ENCODE measurements at regions not wholly inside any gene's neighbourhood (a gene's known extent, or its start where the extent isn't known, plus 50 kb on each side); places are given as distances from the start of the nearest gene placed in this dataset.
"Not testable (repeated sequence)": the region's sequence is repeated elsewhere in the genome, so short reads cannot be mapped to it uniquely, and the experiment has no call there.

DNA sequence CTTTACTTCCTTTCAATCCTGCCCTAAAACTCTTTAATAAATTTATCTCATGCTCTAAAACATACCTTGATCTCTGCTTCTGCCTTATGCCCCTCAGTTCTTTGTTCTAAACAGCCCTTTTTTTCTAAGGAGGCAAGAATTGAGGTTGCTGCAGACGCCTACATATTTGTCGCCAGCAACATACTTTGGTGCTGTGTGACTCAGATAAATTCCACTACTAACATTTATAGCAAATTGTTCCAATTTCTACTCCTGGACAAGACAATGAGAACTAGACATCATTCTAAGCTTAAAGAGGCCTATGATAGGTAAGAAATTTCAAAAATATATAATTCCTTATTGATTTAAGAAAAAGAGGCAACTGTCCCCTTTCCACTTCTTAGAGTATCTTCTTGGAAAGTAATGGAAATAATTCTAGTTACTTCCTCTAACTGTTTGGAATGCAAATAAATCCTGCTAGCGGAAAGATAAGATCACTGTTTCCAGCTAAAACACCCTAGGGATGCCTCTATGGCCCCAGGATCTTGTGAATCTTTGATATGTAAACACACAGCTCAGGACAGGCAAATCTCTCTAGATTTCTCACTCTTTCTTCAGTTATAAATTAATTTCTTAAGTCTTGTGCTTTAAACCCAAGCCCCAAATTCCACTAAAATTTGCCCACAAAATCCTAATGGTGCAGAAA lies 869.1 kb downstream of the KCNT2 start:
- H3K4me3 ChIP-seq (ENCODE audit: control insufficient read depth, low read depth, low read length) = no peak overlapping the region
- TF ChIP-seq, protein P1, sequence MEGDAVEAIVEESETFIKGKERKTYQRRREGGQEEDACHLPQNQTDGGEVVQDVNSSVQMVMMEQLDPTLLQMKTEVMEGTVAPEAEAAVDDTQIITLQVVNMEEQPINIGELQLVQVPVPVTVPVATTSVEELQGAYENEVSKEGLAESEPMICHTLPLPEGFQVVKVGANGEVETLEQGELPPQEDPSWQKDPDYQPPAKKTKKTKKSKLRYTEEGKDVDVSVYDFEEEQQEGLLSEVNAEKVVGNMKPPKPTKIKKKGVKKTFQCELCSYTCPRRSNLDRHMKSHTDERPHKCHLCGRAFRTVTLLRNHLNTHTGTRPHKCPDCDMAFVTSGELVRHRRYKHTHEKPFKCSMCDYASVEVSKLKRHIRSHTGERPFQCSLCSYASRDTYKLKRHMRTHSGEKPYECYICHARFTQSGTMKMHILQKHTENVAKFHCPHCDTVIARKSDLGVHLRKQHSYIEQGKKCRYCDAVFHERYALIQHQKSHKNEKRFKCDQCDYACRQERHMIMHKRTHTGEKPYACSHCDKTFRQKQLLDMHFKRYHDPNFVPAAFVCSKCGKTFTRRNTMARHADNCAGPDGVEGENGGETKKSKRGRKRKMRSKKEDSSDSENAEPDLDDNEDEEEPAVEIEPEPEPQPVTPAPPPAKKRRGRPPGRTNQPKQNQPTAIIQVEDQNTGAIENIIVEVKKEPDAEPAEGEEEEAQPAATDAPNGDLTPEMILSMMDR (conservative IDR thresholded peaks at IDR 0.05; ENCODE audit: control insufficient read depth, insufficient read depth, low read depth, low read length) = no peak
- no peak for DNase-seq (ENCODE audit: low read depth)

DNA sequence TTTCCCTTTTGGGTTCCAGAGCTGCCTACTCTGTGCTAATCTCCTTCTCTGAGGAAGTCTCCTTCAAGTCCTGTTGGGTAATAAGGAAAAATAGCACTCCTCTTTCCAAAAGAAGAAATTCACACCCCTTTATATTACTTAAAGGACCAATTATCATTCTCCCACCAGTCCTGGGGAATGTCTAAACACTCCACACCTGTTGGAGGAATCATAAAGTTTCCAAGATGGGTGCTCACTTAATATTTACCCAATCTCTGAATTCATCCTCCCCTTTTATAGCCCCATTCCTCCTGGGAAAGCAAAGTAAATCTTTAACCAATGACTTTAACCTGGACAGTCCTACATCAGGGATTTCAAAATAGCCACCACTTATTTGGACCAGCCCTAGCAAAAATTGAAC lies 873.1 kb downstream of the KCNT2 start:
- TF ChIP-seq, protein P1 (conservative IDR thresholded peaks at IDR 0.05; ENCODE audit: control insufficient read depth, insufficient read depth, low read depth, low read length) = no peak
- no peak overlapping the region for H3K4me3 ChIP-seq (ENCODE audit: control insufficient read depth, low read depth, low read length)
- no peak for DNase-seq (ENCODE audit: low read depth)

DNA sequence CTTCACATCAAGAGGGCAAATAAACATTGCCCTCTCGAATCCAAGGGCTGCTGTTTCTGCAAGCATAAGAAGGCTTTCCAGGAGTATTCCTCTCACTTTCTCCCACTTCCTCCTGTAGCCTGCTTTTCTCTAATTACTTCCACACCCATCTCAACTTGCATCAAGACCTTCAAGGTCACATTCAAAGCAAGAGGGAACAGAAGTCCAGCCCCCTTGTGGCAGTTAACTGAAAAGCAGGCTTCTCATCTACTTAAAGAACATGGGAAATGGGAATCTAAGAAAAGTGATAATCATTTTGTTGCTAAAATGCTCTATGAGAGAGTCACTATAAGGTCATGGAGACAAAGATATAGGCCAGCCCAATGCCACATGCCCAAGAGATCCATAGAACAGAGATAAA lies 874.4 kb downstream of the KCNT2 start:
- H3K4me3 ChIP-seq (ENCODE audit: control insufficient read depth, low read depth, low read length) = no peak overlapping the region
- TF ChIP-seq, protein P1 (conservative IDR thresholded peaks at IDR 0.05; ENCODE audit: control insufficient read depth, insufficient read depth, low read depth, low read length) = peak; percentile 47
- peak; percentile 25 for DNase-seq (ENCODE audit: low read depth)

DNA sequence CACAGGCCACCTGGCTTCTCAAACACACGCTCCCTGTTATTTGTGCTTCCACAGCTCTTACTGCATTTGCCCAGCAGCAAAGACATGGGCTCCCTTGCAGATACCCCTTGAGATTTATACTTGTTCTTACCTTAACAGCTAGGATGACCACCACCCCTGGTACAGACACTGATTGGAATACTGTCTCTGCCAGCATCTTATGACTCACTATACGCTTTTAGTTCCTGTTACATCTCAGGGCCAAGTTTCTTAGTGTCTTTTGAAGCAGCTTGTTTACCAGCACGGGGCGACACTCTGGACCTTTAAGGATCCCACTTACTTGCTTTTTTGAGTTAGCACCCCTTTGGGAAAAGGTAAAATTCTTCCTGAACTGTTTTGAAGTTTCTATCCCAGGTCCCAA lies 874.8 kb downstream of the KCNT2 start:
- peak; percentile 14 for DNase-seq (ENCODE audit: low read depth)
- no peak overlapping the region for H3K4me3 ChIP-seq (ENCODE audit: control insufficient read depth, low read depth, low read length)
- TF ChIP-seq, protein P1 (conservative IDR thresholded peaks at IDR 0.05; ENCODE audit: control insufficient read depth, insufficient read depth, low read depth, low read length) = no peak

DNA sequence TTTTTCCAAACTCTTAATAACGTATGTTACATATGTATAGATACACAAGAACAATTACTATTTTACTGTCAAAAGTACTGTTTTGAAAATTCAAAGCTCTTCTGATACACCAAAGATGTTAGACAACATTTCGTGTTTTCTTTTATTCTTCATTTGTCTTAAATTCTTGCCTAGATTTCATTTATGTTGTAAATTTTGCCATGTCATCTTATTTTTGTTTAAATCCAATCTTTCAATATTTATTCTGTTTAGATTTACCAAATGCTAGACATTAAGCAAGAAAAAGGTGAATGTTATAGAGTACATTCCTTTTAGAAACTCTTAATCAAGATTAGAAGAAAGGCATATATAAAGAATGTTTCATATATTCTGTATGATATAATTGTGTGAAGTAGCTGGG lies 876.9 kb downstream of the KCNT2 start:
- no peak overlapping the region for H3K4me3 ChIP-seq (ENCODE audit: control insufficient read depth, low read depth, low read length)
- TF ChIP-seq, protein P1 (conservative IDR thresholded peaks at IDR 0.05; ENCODE audit: control insufficient read depth, insufficient read depth, low read depth, low read length) = no peak
- DNase-seq (ENCODE audit: low read depth) = no peak

DNA sequence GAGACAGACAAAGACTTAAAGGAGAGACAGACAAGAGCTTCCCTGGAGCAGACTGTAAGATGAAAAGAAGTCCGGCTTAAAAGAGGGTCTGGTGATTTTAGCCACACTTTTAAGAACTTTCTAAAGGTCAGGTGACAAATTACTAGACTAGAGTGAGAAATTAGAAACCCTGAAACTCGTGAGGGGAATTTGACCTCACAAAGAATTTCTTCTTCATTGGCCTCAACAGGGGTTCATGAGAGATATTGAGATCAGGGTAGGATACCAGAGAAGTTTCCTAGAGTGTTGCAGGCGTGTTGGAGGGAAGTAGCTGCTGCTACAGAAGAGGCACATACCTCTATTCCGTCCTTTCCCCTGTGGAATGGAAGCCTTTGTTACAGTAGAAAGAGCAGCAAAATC lies 884.4 kb downstream of the KCNT2 start:
- no peak overlapping the region for H3K4me3 ChIP-seq (ENCODE audit: control insufficient read depth, low read depth, low read length)
- TF ChIP-seq, protein P1 (conservative IDR thresholded peaks at IDR 0.05; ENCODE audit: control insufficient read depth, insufficient read depth, low read depth, low read length) = no peak
- no peak for DNase-seq (ENCODE audit: low read depth)

DNA sequence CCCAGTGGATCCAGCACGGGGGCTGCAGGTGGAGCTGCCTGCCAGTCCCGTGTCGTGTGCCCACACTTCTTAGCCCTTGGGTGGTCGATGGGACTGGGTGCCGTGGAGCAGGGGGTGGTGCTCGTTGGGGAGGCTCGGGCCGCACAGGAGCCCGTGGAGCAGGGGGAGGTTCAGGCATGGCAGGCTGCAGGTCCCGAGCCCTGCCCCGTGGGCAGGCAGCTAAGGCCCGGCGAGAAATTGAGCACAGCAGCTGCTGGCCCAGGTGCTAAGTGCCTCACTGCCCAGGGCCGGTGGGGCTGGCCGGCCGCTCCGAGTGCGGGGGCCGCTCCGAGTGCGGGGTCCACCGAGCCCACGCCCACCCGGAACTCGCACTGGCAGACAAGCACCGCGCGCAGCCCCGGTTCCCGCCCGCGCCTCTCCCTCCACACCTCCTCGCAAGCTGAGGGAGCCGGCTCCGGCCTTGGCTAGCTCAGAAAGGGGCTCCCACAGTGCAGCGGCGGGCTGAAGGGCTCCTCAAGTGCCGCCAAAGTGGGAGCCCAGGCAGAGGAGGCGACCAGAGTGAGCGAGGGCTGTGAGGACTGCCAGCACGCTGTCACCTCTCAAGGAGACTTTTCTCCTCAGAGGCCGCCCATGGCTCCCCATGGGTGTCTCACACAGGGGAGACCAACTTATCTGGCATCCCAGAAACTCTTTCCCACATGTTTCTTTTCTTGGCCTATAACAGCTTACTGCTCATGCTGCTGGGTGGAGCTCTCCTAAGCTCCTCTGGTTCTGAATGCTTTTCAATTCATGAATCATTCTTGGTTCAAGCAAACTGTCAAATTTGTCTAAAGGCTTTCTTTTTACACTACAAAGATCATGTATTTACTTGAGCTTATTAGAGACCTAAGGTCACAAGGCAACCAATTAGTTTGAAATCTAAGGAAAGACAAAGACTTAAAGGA lies 885.1 kb downstream of the KCNT2 start:
- H3K4me3 ChIP-seq (ENCODE audit: control insufficient read depth, low read depth, low read length); DNase-seq (ENCODE audit: low read depth): not testable (repeated sequence)

DNA sequence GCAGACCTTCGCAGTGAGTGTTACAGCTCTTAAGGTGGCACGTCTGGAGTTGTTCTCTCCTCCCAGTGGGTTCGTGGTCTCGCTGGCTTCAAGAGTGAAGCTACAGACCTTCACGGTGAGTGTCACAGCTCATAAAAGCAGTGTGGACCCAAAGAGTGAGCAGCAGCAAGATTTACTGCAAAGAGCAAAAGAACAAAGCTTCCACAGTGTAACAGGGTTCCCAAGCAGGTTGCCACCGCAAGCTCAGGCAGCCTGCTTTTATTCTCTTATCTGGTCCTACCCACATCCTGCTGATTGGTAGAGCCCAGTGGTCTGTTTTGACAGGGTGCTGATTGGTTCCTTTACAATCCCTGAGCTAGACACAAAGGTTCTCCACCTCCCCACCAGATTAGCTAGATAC lies 886.1 kb downstream of the KCNT2 start:
- not testable (repeated sequence) for H3K4me3 ChIP-seq (ENCODE audit: control insufficient read depth, low read depth, low read length); DNase-seq (ENCODE audit: low read depth)
